ENCODE measurements at regions not wholly inside any gene's neighbourhood (a gene's known extent, or its start where the extent isn't known, plus 50 kb on each side); places are given as distances from the start of the nearest gene placed in this dataset.

GRCh38 chr3:72543246-72543645 lies 305.0 kb downstream of the SHQ1 start:
- H3K27me3 Mint-ChIP-seq (ENCODE audit: insufficient read depth) = peaks cover 2% of the 10 kb centered on the region
- WGBS, 2 experiments (ENCODE audit: insufficient coverage in 1 of 2, insufficient read length in 1 of 2) = 81 to 92% methylated on average over 2 to 3 of the region's 3 CpGs
- no peak overlapping the region for H3K4me3 Mint-ChIP-seq
- Histone ChIP-seq H3K4me1 (ENCODE audit: control insufficient read depth, insufficient read depth, low read length) (no peaks in the 10 kb centered on the region), H3K36me3 (ENCODE audit: control insufficient read depth, insufficient read depth, low read length) (no peaks in the 10 kb centered on the region), H3K27me3 (ENCODE audit: control insufficient read depth, insufficient read depth, low read length, poor library complexity, severe bottlenecking) (no peaks in the 10 kb centered on the region), H3K9me3 (ENCODE audit: control insufficient read depth, low read length) (peaks cover 7% of the 10 kb centered on the region), H3K9ac (ENCODE audit: extremely low read depth, low read length, poor library complexity, severe bottlenecking) (no peak overlapping the region), H3K4me3 (ENCODE audit: low read length) (no peak overlapping the region), H3K27ac (ENCODE audit: low read depth, low read length) (no peak overlapping the region)
- no peaks in the 10 kb centered on the region for H3K36me3 Mint-ChIP-seq (ENCODE audit: low read depth)
- no peak for TF ChIP-seq CTCF (conservative IDR thresholded peaks at IDR 0.05)
- no peak overlapping the region for H3K27ac Mint-ChIP-seq
- peaks cover 7% of the 10 kb centered on the region for H3K9me3 Mint-ChIP-seq
- H3K4me1 Mint-ChIP-seq = no peaks in the 10 kb centered on the region
- no peak for DNase-seq

GRCh38 chr3:72542781-72543180 lies 305.5 kb downstream of the SHQ1 start:
- no peaks in the 10 kb centered on the region for H3K27me3 ChIP-seq (ENCODE audit: control insufficient read depth, insufficient read depth, low read length, poor library complexity, severe bottlenecking)
- H3K36me3 Mint-ChIP-seq (ENCODE audit: low read depth) = no peaks in the 10 kb centered on the region
- peaks cover 2% of the 10 kb centered on the region for H3K27me3 Mint-ChIP-seq (ENCODE audit: insufficient read depth)
- H3K4me1 Mint-ChIP-seq = no peaks in the 10 kb centered on the region
- no peak for DNase-seq
- no peak overlapping the region for H3K4me3 ChIP-seq (ENCODE audit: low read length)
- peaks cover 7% of the 10 kb centered on the region for H3K9me3 ChIP-seq (ENCODE audit: control insufficient read depth, low read length)
- peaks cover 7% of the 10 kb centered on the region for H3K9me3 Mint-ChIP-seq
- WGBS, 2 experiments (ENCODE audit: insufficient coverage in 1 of 2, insufficient read length in 1 of 2) = 93 to 95% methylated on average over 3 to 6 of the region's 6 CpGs
- no peaks in the 10 kb centered on the region for H3K36me3 ChIP-seq (ENCODE audit: control insufficient read depth, insufficient read depth, low read length)
- no peak for TF ChIP-seq CTCF (conservative IDR thresholded peaks at IDR 0.05)
- no peaks in the 10 kb centered on the region for H3K4me1 ChIP-seq (ENCODE audit: control insufficient read depth, insufficient read depth, low read length)
- H3K9ac ChIP-seq (ENCODE audit: extremely low read depth, low read length, poor library complexity, severe bottlenecking) = no peak overlapping the region
- H3K27ac ChIP-seq (ENCODE audit: low read depth, low read length) = no peak overlapping the region
- H3K4me3 Mint-ChIP-seq = no peak overlapping the region
- H3K27ac Mint-ChIP-seq = no peak overlapping the region

GRCh38 chr3:72539856-72540255 lies 308.4 kb downstream of the SHQ1 start:
- no peak overlapping the region for H3K4me3 Mint-ChIP-seq
- Histone ChIP-seq H3K9ac (ENCODE audit: extremely low read depth, low read length, poor library complexity, severe bottlenecking) (no peak overlapping the region), H3K9me3 (ENCODE audit: control insufficient read depth, low read length) (peaks cover 7% of the 10 kb centered on the region), H3K4me1 (ENCODE audit: control insufficient read depth, insufficient read depth, low read length) (no peaks in the 10 kb centered on the region), H3K27ac (ENCODE audit: low read depth, low read length) (no peak overlapping the region), H3K36me3 (ENCODE audit: control insufficient read depth, insufficient read depth, low read length) (no peaks in the 10 kb centered on the region), H3K27me3 (ENCODE audit: control insufficient read depth, insufficient read depth, low read length, poor library complexity, severe bottlenecking) (no peaks in the 10 kb centered on the region), H3K4me3 (ENCODE audit: low read length) (no peak overlapping the region)
- DNase-seq = no peak
- no peaks in the 10 kb centered on the region for H3K36me3 Mint-ChIP-seq (ENCODE audit: low read depth)
- H3K27ac Mint-ChIP-seq = no peak overlapping the region
- H3K4me1 Mint-ChIP-seq = peaks cover 13% of the 10 kb centered on the region
- H3K27me3 Mint-ChIP-seq (ENCODE audit: insufficient read depth) = peaks cover 5% of the 10 kb centered on the region
- TF ChIP-seq CTCF (conservative IDR thresholded peaks at IDR 0.05) = no peak
- WGBS, 2 experiments (ENCODE audit: insufficient coverage in 1 of 2, insufficient read length in 1 of 2) = 91 to 97% methylated on average over 5 of the region's 5 CpGs
- H3K9me3 Mint-ChIP-seq = peaks cover 7% of the 10 kb centered on the region
